ENCODE measurements at regions not wholly inside any gene's neighbourhood (a gene's known extent, or its start where the extent isn't known, plus 50 kb on each side); places are given as distances from the start of the nearest gene placed in this dataset.

DNA sequence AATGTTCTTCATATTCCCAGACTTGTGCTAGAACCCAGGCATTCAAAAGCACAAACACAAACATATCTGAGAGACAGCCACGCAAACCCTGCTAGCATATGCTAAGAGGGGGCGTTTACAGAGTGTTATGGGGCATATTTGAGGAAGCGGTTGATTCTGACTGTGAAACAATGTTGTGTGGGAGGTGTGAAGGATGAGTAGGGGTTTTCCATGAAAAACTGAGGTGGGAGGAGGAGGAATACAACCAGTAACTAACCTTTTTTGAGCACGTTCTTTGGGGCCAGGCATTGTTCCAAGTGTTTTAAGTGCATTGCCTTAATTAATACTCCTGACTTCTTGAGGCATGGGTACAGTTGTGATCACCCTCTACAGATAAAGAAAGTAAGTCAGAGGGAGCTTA lies 499.5 kb downstream of the AACS start:
- Histone ChIP-seq H3K36me3 (no peaks in the 10 kb centered on the region), H3K4me1 (no peaks in the 10 kb centered on the region), H3K27ac (no peak overlapping the region), H3K9me3 (no peaks in the 10 kb centered on the region), H3K4me3 (no peak overlapping the region), H3K27me3 (no peaks in the 10 kb centered on the region)
- WGBS, 2 donors: 72 to 79% methylated on average over 4 of the region's 4 CpGs
- DNase-seq: no peak
- intact Hi-C loops (cut with DNase I): no loop called here
- TF ChIP-seq POLR2A (IDR thresholded peaks at IDR 0.05): no peak
- TF ChIP-seq, protein P1, sequence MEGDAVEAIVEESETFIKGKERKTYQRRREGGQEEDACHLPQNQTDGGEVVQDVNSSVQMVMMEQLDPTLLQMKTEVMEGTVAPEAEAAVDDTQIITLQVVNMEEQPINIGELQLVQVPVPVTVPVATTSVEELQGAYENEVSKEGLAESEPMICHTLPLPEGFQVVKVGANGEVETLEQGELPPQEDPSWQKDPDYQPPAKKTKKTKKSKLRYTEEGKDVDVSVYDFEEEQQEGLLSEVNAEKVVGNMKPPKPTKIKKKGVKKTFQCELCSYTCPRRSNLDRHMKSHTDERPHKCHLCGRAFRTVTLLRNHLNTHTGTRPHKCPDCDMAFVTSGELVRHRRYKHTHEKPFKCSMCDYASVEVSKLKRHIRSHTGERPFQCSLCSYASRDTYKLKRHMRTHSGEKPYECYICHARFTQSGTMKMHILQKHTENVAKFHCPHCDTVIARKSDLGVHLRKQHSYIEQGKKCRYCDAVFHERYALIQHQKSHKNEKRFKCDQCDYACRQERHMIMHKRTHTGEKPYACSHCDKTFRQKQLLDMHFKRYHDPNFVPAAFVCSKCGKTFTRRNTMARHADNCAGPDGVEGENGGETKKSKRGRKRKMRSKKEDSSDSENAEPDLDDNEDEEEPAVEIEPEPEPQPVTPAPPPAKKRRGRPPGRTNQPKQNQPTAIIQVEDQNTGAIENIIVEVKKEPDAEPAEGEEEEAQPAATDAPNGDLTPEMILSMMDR (IDR thresholded peaks at IDR 0.05): no peak

DNA sequence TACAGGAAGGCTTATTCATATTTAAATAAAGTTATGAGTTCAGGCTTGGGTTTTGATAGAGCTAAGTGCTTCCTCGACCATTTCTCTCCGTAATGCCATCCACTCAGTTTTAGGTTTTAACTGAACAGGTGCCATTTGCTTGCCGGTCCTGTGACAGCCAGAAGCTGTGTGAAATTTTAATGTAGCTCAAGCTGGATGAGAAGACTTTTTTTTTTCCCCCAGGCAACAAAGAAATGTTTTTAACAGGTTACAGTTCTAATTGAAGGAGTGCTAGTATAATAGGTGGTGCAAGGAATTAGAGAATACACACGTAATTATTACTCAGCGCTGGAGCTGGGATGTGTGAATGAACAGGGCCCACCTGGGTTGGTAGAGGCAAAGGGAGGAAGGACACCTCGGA lies 502.3 kb downstream of the AACS start:
- intact Hi-C loops (cut with DNase I): no loop called here
- Histone ChIP-seq H3K4me1 (no peaks in the 10 kb centered on the region), H3K4me3 (no peak overlapping the region), H3K36me3 (no peaks in the 10 kb centered on the region), H3K9me3 (no peaks in the 10 kb centered on the region), H3K27me3 (no peaks in the 10 kb centered on the region), H3K27ac (no peak overlapping the region)
- DNase-seq: no peak
- 57 to 77% methylated on average over 6 of the region's 6 CpGs for WGBS, 2 donors
- TF ChIP-seq, protein P1 (IDR thresholded peaks at IDR 0.05): no peak
- TF ChIP-seq POLR2A (IDR thresholded peaks at IDR 0.05): no peak

DNA sequence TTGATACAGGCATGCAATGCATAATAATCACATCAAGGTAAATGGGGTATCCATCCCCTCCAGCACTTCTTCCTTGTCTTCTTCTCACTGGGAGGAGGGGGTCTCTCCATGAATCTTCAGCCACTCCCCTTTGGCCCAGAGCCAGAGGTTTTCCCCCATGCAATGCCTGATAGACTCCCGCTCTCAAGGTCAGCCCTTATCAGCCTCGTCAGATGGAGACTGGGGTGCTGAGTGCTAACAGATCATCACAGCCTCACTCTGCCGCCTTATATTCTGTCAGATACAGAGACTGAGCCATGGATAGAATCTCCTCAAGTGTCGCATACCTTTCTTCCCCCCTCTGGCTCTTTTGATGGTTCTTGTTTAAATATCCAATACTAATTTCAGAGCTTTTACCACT lies 503.1 kb downstream of the AACS start:
- Histone ChIP-seq H3K36me3 (no peaks in the 10 kb centered on the region), H3K27me3 (no peaks in the 10 kb centered on the region), H3K9me3 (no peaks in the 10 kb centered on the region), H3K27ac (no peak overlapping the region), H3K4me3 (no peak overlapping the region), H3K4me1 (no peaks in the 10 kb centered on the region)
- TF ChIP-seq, protein P1 (IDR thresholded peaks at IDR 0.05): no peak
- no peak for TF ChIP-seq POLR2A (IDR thresholded peaks at IDR 0.05)
- 55 to 74% methylated on average over 4 of the region's 4 CpGs for WGBS, 2 donors
- DNase-seq: no peak
- intact Hi-C loops (cut with DNase I): no loop called here

DNA sequence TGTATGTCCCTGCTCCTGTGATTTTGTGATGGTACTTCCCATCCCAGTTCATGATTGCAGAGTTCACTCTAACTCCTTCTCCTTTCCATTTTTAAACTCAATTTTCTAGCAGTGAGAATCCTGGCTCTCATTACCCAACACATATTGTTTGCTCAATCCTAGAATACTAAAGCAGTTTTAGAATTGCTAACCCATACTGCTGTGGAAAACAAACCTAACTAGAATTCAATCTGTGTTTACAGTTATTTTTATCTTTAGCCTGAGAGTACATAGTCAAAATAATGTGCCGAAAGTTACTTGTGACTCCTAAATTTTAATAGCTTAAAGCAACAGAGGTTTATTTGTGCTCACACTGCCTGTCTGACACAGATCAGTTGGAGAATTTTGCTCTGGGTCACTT lies 508.0 kb downstream of the AACS start:
- no peak overlapping the region for H3K4me3 ChIP-seq
- no peak for DNase-seq
- H3K4me1 ChIP-seq: no peaks in the 10 kb centered on the region
- H3K36me3 ChIP-seq: no peaks in the 10 kb centered on the region
- peaks cover 0 to 6% (median 0%) of the 10 kb centered on the region in 3 donors for H3K9me3 ChIP-seq
- no peak for TF ChIP-seq POLR2A (IDR thresholded peaks at IDR 0.05)
- TF ChIP-seq, protein P1 (IDR thresholded peaks at IDR 0.05): no peak
- intact Hi-C loops (cut with DNase I): no loop called here
- H3K27me3 ChIP-seq: no peaks in the 10 kb centered on the region
- H3K27ac ChIP-seq: no peak overlapping the region
- 80 to 94% methylated on average over 1 of the region's 1 CpG for WGBS, 2 donors

DNA sequence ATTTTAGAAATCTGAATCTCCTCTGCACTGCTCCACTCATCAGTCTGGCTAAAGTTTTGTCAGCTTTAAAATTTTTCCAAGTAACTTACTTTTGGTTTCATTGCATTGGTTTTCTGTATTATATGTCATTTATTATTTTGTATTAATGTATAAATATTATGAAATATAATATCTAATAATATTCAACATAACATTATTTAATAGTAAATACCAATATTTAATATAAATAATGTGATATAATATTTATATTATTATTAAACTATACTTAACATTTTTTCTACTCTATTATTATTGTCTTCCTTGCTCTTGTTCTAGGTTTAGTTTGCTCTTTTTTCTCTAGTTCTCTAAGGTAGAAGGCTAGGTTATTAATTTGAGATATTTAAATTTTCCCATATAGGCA lies 512.1 kb downstream of the AACS start:
- Histone ChIP-seq H3K36me3 (no peaks in the 10 kb centered on the region), H3K27ac (no peak overlapping the region), H3K9me3 (peaks cover 0 to 11% (median 0%) of the 10 kb centered on the region in 3 donors), H3K4me1 (no peaks in the 10 kb centered on the region), H3K4me3 (no peak overlapping the region), H3K27me3 (no peaks in the 10 kb centered on the region)
- TF ChIP-seq POLR2A (IDR thresholded peaks at IDR 0.05): no peak
- TF ChIP-seq, protein P1 (IDR thresholded peaks at IDR 0.05): no peak
- intact Hi-C loops (cut with DNase I): no loop called here
- no peak for DNase-seq
